Testis (tissue), 2 donors: ENCODE measurements at regions not wholly inside any gene's neighbourhood (a gene's known extent, or its start where the extent isn't known, plus 50 kb on each side); places are given as distances from the start of the nearest gene placed in this dataset.
"Not testable (repeated sequence)": the region's sequence is repeated elsewhere in the genome, so short reads cannot be mapped to it uniquely, and the experiment has no call there.

ENCODE experiments used
- DNase-seq: peaks from one replicate; pipeline ENCODE4 v3.0.0-alpha.2; 2019
- H3K27ac ChIP-seq, 2 donors: fragments of 200-600 bp; sonication (generic); one replicate each; pipeline ENCODE4 v1.5.1; 2019
- H3K27me3 ChIP-seq: fragments of 200-600 bp; sonication (generic); one replicate; pipeline ENCODE4 v1.5.1; 2019
- H3K36me3 ChIP-seq: fragments of 200-600 bp; sonication (generic); one replicate; pipeline ENCODE4 v1.5.1; 2017; ENCODE audit warnings: low read depth; ENCODE audit errors: missing control alignments
- H3K4me1 ChIP-seq: fragments of 200-600 bp; sonication (generic); one replicate; pipeline ENCODE4 v1.5.1; 2019
- H3K4me3 ChIP-seq, 2 donors: fragments of 200-600 bp; sonication (generic); one replicate each; pipeline ENCODE4 v1.5.1; 2017 to 2019
- H3K9me3 ChIP-seq: fragments of 200-600 bp; sonication (generic); one replicate; pipeline ENCODE4 v1.5.1; 2017
- POLR2A ChIP-seq: fragments of 450-650 bp; IDR thresholded peaks from one replicate; pipeline ENCODE4 v1.6.1; 2017; ENCODE audit warnings: antibody characterized with exemption, mild to moderate bottlenecking, moderate library complexity
- WGBS, 2 donors: methylation state at CpG; one replicate each; pipeline ENCODE4 v1.1.5; 2018; 5-methylcytosine and 5-hydroxymethylcytosine counted together
- intact Hi-C: fragments of 100-400 bp; cut with DNase I; formaldehyde crosslinking; loops from one replicate; pipeline ENCODE4 v1.15.1; 2023; ENCODE audit warnings: low total_unique reads
- TF ChIP-seq, protein P1 (sequence below), 3 experiments: fragments of 450-650 bp in 2 of 3; fragments of 200-600 bp in 1 of 3; sonication (generic) in 1 of 3; IDR thresholded peaks; one replicate each; pipeline ENCODE4 v1.5.1; 2016 to 2019; ENCODE audit warnings: antibody characterized with exemption in 3 of 3, mild to moderate bottlenecking in 2 of 3, moderate library complexity in 1 of 3

DNA sequence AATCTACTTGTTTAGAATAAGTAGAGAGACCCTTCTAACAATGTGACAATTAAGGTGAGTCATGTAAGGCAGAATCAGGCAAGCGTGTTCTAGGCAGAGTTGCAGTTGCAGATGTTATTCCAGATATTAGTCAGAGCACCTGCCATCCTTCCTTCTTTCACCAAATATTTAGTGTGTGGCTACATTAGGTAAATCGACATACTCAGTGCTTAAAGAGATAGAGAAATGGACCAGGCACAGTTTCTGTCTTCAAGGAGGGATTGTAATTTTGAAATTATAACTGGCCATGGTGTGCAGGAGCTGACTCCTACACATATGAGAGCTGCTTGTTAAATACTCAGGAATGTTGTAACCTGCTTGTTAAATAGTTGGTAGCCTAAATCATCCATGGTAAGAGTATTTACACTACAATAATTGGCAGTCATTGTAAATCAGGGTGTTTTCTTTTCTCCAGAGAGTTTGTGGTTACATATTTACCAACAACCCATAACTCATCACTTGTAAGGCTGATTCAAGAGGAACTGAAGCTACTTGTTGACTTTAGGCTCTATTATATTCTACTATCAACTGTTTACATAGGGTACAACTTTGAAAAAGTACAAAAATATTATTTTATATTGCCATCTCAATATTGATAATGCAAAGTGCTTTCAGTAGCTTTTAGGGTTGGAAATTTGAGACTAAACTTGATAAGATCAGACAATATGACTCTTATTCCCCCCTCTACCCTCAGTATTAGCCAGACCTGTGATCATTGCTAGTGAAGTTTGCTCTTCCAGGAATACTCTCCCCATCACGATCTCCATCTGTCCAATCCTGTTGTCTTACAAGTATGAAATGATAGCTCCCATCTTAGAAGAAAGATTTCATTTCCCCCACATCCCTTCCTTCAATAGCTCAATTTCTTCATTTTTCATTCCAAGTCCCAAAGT lies 607.1 kb downstream of the COL12A1 start:
- DNase-seq, result no peak
- intact Hi-C loops, result no loop called here
- Histone ChIP-seq H3K36me3 (no peaks in the 10 kb centered on the region), H3K27me3 (no peaks in the 10 kb centered on the region), H3K4me1 (no peaks in the 10 kb centered on the region), H3K27ac (no peak overlapping the region), H3K4me3 (no peak overlapping the region), H3K9me3 (no peaks in the 10 kb centered on the region)
- 80 to 85% methylated on average over 3 of the region's 3 CpGs for WGBS, 2 donors
- TF ChIP-seq, protein P1, sequence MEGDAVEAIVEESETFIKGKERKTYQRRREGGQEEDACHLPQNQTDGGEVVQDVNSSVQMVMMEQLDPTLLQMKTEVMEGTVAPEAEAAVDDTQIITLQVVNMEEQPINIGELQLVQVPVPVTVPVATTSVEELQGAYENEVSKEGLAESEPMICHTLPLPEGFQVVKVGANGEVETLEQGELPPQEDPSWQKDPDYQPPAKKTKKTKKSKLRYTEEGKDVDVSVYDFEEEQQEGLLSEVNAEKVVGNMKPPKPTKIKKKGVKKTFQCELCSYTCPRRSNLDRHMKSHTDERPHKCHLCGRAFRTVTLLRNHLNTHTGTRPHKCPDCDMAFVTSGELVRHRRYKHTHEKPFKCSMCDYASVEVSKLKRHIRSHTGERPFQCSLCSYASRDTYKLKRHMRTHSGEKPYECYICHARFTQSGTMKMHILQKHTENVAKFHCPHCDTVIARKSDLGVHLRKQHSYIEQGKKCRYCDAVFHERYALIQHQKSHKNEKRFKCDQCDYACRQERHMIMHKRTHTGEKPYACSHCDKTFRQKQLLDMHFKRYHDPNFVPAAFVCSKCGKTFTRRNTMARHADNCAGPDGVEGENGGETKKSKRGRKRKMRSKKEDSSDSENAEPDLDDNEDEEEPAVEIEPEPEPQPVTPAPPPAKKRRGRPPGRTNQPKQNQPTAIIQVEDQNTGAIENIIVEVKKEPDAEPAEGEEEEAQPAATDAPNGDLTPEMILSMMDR (IDR thresholded peaks at IDR 0.05), result no peak
- no peak for TF ChIP-seq POLR2A

DNA sequence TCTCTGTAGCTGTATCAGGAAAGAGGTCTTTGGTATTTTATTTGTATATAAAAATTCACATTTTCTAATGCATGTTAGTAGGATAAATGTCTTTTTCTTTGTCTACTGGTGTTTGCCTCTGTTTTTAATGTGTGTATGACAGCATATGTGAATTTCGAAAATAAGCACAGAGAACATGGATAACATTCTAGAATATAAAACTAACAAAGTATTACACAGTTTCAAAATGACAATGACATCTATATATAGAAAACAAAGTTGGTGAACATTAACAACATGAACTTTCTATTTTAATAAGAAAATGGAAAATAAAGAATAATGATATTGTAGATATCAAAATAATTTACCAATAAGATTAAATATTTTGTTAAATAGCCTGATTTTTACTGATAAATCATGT lies 608.0 kb downstream of the COL12A1 start:
- Histone ChIP-seq H3K4me3 (no peak overlapping the region), H3K27me3 (no peaks in the 10 kb centered on the region), H3K9me3 (no peaks in the 10 kb centered on the region), H3K27ac (no peak overlapping the region), H3K36me3 (no peaks in the 10 kb centered on the region), H3K4me1 (no peaks in the 10 kb centered on the region)
- intact Hi-C loops, result no loop called here
- 82 to 96% methylated on average over 1 of the region's 1 CpG for WGBS, 2 donors
- TF ChIP-seq, protein P1 (IDR thresholded peaks at IDR 0.05), result no peak
- no peak for TF ChIP-seq POLR2A
- DNase-seq, result no peak

DNA sequence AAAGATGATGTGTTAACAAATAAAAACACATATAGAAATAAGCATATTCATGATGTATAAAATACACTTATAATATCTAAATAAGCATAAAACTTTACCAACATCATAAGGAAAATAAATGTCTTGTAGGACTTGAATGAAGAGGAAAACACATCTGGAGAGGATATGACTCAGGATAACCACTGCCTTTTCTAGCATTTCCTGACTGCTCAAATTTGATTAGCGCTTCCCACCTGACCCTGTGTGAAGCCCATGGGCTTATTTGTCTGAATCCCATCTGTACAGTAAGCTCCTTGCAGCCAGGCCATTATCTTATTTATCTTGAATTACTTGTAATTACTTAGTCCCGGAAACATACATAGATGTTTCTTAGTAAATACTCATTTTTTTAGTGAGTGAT lies 608.6 kb downstream of the COL12A1 start:
- H3K4me1 ChIP-seq, result no peaks in the 10 kb centered on the region
- DNase-seq, result no peak
- intact Hi-C loops, result no loop called here
- no peak overlapping the region for H3K4me3 ChIP-seq
- H3K36me3 ChIP-seq, result no peaks in the 10 kb centered on the region
- WGBS, 2 donors, result 82 to 84% methylated on average over 2 of the region's 2 CpGs
- no peak overlapping the region for H3K27ac ChIP-seq
- no peaks in the 10 kb centered on the region for H3K9me3 ChIP-seq
- TF ChIP-seq, protein P1 (IDR thresholded peaks at IDR 0.05), result no peak
- no peak for TF ChIP-seq POLR2A
- no peaks in the 10 kb centered on the region for H3K27me3 ChIP-seq

DNA sequence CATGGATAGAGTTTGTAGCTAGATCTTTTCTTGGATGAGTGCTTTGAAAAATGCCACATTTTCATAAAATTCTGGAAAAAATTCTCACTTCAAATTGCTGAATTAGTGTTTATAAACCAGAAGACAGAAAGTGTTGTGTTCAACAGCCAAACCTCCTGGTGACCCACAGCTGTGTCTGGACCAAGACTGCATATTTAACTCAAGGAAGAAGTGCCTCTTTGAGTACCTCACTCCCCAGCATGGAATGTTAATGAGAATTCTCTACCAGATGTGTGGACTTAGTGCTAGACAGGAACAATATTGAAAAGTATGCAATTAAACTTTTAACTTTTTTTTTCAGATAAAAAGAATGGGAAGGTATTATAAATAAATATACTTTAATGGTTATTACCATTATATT lies 609.3 kb downstream of the COL12A1 start:
- DNase-seq, result no peak
- Histone ChIP-seq H3K4me3 (no peak overlapping the region), H3K9me3 (no peaks in the 10 kb centered on the region), H3K4me1 (no peaks in the 10 kb centered on the region), H3K27me3 (no peaks in the 10 kb centered on the region), H3K27ac (no peak overlapping the region), H3K36me3 (no peaks in the 10 kb centered on the region)
- intact Hi-C loops, result no loop called here
- TF ChIP-seq POLR2A, result no peak
- TF ChIP-seq, protein P1 (IDR thresholded peaks at IDR 0.05), result no peak

DNA sequence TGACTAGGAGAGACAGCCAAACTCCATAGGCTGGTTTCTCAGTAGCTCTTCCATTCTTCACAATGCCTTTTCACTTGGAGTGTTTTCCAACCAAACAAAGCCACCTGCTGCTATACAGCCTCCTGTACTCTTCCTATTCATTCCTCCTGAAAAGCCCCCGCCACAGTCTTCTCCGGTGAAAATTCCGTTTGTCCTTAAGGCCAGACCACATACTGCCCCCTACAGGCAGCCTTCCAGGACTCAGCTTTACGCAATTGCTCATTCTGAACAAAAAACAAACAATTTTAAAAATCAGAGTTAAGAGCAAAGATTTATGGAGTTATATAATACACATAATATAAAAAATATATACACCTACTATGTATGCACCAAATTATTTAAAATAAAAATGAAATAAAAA lies 611.5 kb downstream of the COL12A1 start:
- intact Hi-C loops, H3K27ac ChIP-seq, H3K27me3 ChIP-seq, H3K36me3 ChIP-seq, H3K4me1 ChIP-seq, DNase-seq, H3K4me3 ChIP-seq, H3K9me3 ChIP-seq: not testable (repeated sequence)
- WGBS, 2 donors, result 48 to 63% methylated on average over 4 of the region's 4 CpGs
